Panc1 (cell line): ENCODE measurements at regions not wholly inside any gene's neighbourhood (a gene's known extent, or its start where the extent isn't known, plus 50 kb on each side); places are given as distances from the start of the nearest gene placed in this dataset.

Source experiments
- ATAC-seq: fragments of 200-7000 bp; cut with Tn5 transposase; 2 replicates; pipeline ENCODE4 v1.9.1; 2020; ENCODE audit warnings: mild to moderate bottlenecking, moderate library complexity
- BruUV-seq: library from RNA; stranded (reverse); fragments of 400-500 nt; replicated peaks from 2 replicates; lab custom pipeline; 2021; lab: Mats Ljungman, UMichigan
- CTCF ChIA-PET: fragments of 300-600 bp; sonication (Branson Sonifier 250); formaldehyde crosslinking; loops from one replicate; lab custom pipeline; 2022; ENCODE audit warnings: antibody characterized with exemption; lab: Charles Lee
- POLR2A ChIA-PET: fragments of 300-600 bp; sonication (Branson Sonifier 250); formaldehyde crosslinking; loops from one replicate; lab custom pipeline; 2022; ENCODE audit warnings: antibody characterized with exemption; lab: Charles Lee
- DNase-seq: peaks from one replicate; pipeline ENCODE4 v3.0.0-alpha.2; 2010; ENCODE audit warnings: low read depth, low spot score
- H3K27ac ChIP-seq: 2 replicates; pipeline ENCODE4 v1.5.1; 2011; ENCODE audit warnings: mild to moderate bottlenecking, low read length, inconsistent platforms
- H3K27me3 ChIP-seq: fragments of 200-500 bp; sonication (Bioruptor generic); 2 replicates; pipeline ENCODE4 v1.6.0; 2014; ENCODE audit warnings: low read length, inconsistent platforms; ENCODE audit not compliant: control insufficient read depth, insufficient read depth
- H3K36me3 ChIP-seq: fragments of 200-500 bp; sonication (Bioruptor generic); 2 replicates; pipeline ENCODE4 v1.5.1; 2014; ENCODE audit warnings: inconsistent platforms, mild to moderate bottlenecking, low read length, moderate library complexity; ENCODE audit not compliant: control insufficient read depth, insufficient read depth
- H3K4me1 ChIP-seq: 2 replicates; pipeline ENCODE4 v1.5.1; 2011; ENCODE audit warnings: inconsistent platforms, mild to moderate bottlenecking, low read length, moderate library complexity; ENCODE audit not compliant: control insufficient read depth, insufficient read depth
- H3K4me3 ChIP-seq, 2 experiments: 2 replicates each; pipeline ENCODE4 v1.5.1; 2011 to 2012; ENCODE audit warnings: low read depth in 2 of 2, low read length in 2 of 2, mild to moderate bottlenecking in 2 of 2, inconsistent platforms in 1 of 2, moderate library complexity in 1 of 2
- H3K9me3 ChIP-seq: fragments of 200-500 bp; sonication (Bioruptor generic); 2 replicates; pipeline ENCODE4 v1.5.1; 2014; ENCODE audit warnings: low read depth, mild to moderate bottlenecking, inconsistent platforms, low read length, moderate library complexity; ENCODE audit not compliant: control insufficient read depth, insufficient read depth
- POLR2AphosphoS5 ChIP-seq: IDR thresholded peaks from 2 replicates; pipeline ENCODE4 v1.6.1; 2012; ENCODE audit warnings: mild to moderate bottlenecking, low read depth, low read length, moderate library complexity
- SIN3A ChIP-seq: IDR thresholded peaks from 2 replicates; pipeline ENCODE4 v1.6.1; 2012; ENCODE audit warnings: low read depth, mild to moderate bottlenecking, low read length, moderate library complexity, borderline replicate concordance; ENCODE audit not compliant: insufficient read depth
- TCF7L2 ChIP-seq: IDR thresholded peaks from 2 replicates; pipeline ENCODE4 v1.6.1; 2011; ENCODE audit warnings: mild to moderate bottlenecking, low read depth, low read length, inconsistent platforms
- in situ Hi-C: cut with HindIII; loops from 2 replicates; pipeline ENCODE4 v1.10.0; 2016; ENCODE audit warnings: low sequenced_read_pairs, low pct_unique_long_range_greater_than_20kb
- intact Hi-C: fragments of 100-400 bp; cut with micrococcal nuclease; formaldehyde crosslinking; loops from one replicate; pipeline ENCODE4 v1.10.0; 2022; ENCODE audit not compliant: unreplicated experiment
- TF ChIP-seq, protein P1 (sequence below): fragments of 450-650 bp; IDR thresholded peaks from 2 replicates; pipeline ENCODE4 v1.5.1; 2017; ENCODE audit warnings: mild to moderate bottlenecking
- TF ChIP-seq, protein P2 (sequence below), 2 experiments: IDR thresholded peaks; 2 replicates each; pipeline ENCODE4 v1.6.1; 2011 to 2012; ENCODE audit warnings: low read depth in 2 of 2, control low read depth in 1 of 2, low read length in 1 of 2, mild to moderate bottlenecking in 1 of 2, moderate library complexity in 1 of 2; ENCODE audit not compliant: insufficient read depth in 1 of 2

DNA sequence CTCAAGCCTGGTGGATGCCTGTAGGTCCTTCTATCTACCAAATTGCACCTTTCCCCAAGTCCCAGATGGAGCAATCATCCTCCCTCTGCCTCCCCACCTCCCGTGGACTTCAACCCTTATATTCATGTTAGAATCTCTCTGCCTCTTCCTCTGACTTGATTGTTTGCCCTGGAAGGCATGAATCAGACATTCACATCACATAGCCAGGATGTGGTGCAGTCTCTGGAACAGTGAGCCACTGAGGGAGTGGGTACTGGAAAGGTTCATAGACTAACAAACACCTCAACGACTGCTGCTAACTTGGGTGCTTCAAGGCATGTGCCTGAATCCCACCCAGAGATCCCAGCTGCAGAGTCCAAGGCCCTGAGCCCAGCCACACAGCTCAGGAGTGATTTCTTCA lies 494.0 kb downstream of the TNS3 start:
- H3K4me1 ChIP-seq, result no peaks in the 10 kb centered on the region
- ChIA-PET CTCF (interaction anchor here (0.6 to 1.9 kb wide), 2 partner anchors 69 to 1165 kb away, joined by 5 to 6 read pairs; no protein-coding TSS in a partner anchor), POLR2A (no interaction called here)
- ATAC-seq (peak; percentile 12; the same call in 1 of the 2 replicates), DNase-seq (no peak)
- no peaks in the 10 kb centered on the region for H3K27me3 ChIP-seq
- no TSS peak for BruUV-seq
- intact Hi-C loops (no loop called here), in situ Hi-C loops (no loop called here)
- no peaks in the 10 kb centered on the region for H3K9me3 ChIP-seq
- TF ChIP-seq, protein P1, sequence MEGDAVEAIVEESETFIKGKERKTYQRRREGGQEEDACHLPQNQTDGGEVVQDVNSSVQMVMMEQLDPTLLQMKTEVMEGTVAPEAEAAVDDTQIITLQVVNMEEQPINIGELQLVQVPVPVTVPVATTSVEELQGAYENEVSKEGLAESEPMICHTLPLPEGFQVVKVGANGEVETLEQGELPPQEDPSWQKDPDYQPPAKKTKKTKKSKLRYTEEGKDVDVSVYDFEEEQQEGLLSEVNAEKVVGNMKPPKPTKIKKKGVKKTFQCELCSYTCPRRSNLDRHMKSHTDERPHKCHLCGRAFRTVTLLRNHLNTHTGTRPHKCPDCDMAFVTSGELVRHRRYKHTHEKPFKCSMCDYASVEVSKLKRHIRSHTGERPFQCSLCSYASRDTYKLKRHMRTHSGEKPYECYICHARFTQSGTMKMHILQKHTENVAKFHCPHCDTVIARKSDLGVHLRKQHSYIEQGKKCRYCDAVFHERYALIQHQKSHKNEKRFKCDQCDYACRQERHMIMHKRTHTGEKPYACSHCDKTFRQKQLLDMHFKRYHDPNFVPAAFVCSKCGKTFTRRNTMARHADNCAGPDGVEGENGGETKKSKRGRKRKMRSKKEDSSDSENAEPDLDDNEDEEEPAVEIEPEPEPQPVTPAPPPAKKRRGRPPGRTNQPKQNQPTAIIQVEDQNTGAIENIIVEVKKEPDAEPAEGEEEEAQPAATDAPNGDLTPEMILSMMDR, result no peak
- no peak for TF ChIP-seq TCF7L2
- TF ChIP-seq, protein P2, sequence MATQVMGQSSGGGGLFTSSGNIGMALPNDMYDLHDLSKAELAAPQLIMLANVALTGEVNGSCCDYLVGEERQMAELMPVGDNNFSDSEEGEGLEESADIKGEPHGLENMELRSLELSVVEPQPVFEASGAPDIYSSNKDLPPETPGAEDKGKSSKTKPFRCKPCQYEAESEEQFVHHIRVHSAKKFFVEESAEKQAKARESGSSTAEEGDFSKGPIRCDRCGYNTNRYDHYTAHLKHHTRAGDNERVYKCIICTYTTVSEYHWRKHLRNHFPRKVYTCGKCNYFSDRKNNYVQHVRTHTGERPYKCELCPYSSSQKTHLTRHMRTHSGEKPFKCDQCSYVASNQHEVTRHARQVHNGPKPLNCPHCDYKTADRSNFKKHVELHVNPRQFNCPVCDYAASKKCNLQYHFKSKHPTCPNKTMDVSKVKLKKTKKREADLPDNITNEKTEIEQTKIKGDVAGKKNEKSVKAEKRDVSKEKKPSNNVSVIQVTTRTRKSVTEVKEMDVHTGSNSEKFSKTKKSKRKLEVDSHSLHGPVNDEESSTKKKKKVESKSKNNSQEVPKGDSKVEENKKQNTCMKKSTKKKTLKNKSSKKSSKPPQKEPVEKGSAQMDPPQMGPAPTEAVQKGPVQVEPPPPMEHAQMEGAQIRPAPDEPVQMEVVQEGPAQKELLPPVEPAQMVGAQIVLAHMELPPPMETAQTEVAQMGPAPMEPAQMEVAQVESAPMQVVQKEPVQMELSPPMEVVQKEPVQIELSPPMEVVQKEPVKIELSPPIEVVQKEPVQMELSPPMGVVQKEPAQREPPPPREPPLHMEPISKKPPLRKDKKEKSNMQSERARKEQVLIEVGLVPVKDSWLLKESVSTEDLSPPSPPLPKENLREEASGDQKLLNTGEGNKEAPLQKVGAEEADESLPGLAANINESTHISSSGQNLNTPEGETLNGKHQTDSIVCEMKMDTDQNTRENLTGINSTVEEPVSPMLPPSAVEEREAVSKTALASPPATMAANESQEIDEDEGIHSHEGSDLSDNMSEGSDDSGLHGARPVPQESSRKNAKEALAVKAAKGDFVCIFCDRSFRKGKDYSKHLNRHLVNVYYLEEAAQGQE (IDR thresholded peaks at IDR 0.05; ENCODE audit: insufficient read depth in 1 of 2, low read depth in 2 of 2, low read length in 1 of 2), result no peak
- TF ChIP-seq SIN3A, result no peak
- TF ChIP-seq POLR2AphosphoS5, result no peak
- H3K36me3 ChIP-seq, result no peaks in the 10 kb centered on the region
- no peak overlapping the region for H3K27ac ChIP-seq
- no peak overlapping the region for H3K4me3 ChIP-seq

DNA sequence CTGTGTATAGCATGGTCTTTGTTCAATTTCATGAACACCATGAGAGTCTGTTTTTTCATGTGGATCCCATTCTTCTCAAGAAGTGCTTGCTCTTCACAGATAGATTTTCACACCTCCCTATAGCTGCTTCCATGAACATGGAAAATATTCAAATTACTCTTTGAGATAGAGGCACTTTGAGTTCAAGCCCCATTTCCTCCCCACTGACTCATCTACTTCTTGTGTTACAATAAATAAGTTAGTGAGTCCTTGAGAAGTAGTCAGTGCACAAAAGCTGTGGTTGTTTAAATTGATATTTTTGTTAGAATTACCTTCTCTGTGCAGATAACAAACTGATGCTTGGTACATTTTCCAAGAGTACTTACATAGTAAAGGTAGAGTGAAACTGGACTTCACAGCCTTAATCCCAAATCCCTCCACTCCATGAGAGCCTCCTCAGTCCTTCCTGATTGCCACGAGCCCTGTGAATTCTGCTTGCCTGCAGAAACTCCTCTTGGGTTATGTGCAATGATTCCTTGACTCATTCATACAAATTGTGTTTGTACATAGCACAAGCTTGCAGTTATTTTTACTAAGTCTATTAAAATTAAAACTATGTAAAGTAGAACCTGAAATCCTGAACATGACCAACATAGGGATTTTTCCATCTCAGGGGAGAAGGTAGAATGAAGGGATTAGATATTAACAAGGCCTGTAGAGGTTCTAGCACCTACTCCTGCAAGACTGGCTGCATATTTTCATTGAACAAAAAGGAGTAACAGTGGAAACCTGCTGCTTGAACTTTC lies 496.2 kb downstream of the TNS3 start:
- no peaks in the 10 kb centered on the region for H3K27me3 ChIP-seq
- no peaks in the 10 kb centered on the region for H3K4me1 ChIP-seq
- H3K4me3 ChIP-seq, result no peak overlapping the region
- ATAC-seq (no peak), DNase-seq (no peak)
- no peaks in the 10 kb centered on the region for H3K36me3 ChIP-seq
- no TSS peak for BruUV-seq
- POLR2A ChIA-PET, result no interaction called here
- TF ChIP-seq, protein P1, result no peak
- TF ChIP-seq SIN3A (no peak), TCF7L2 (no peak), POLR2AphosphoS5 (no peak)
- TF ChIP-seq, protein P2 (IDR thresholded peaks at IDR 0.05; ENCODE audit: insufficient read depth in 1 of 2, low read depth in 2 of 2, low read length in 1 of 2), result no peak
- in situ Hi-C loops (no loop called here), intact Hi-C loops (no loop called here)
- CTCF ChIA-PET, result no interaction called here
- no peaks in the 10 kb centered on the region for H3K9me3 ChIP-seq
- H3K27ac ChIP-seq, result no peak overlapping the region
